ENCODE measurements at regions not wholly inside any gene's neighbourhood (a gene's known extent, or its start where the extent isn't known, plus 50 kb on each side); places are given as distances from the start of the nearest gene placed in this dataset.

GRCh38 chr1:238950784-238951183 is 435.6 kb upstream of the CHRM3 start:
- H3K27ac Mint-ChIP-seq (ENCODE audit: unreplicated experiment) = peak overlapping the region; percentile 48
- Histone ChIP-seq H4K20me1 (ENCODE audit: insufficient read depth, low read length) (no peaks in the 10 kb centered on the region), H3K36me3 (ENCODE audit: insufficient read depth, low read length) (no peaks in the 10 kb centered on the region), H3K79me2 (ENCODE audit: insufficient read depth, low read length) (no peaks in the 10 kb centered on the region), H3K4me3 (ENCODE audit: insufficient read depth, low read depth, low read length) (no peak overlapping the region), H3K4me1 (ENCODE audit: insufficient read depth, low read length) (no peaks in the 10 kb centered on the region), H3K27me3 (ENCODE audit: insufficient read depth, low read length) (no peaks in the 10 kb centered on the region), H3K9me3 (ENCODE audit: insufficient read depth, low read depth, low read length) (no peaks in the 10 kb centered on the region), H2AFZ (ENCODE audit: low read depth, low read length) (no peak overlapping the region), H3K9ac (ENCODE audit: low read length) (no peak overlapping the region), H3K4me2 (ENCODE audit: low read length) (no peak overlapping the region), H3K27ac (ENCODE audit: low read depth, low read length) (no peak overlapping the region)
- H3K9me3 Mint-ChIP-seq (ENCODE audit: unreplicated experiment) = no peaks in the 10 kb centered on the region
- TF ChIP-seq EZH2 (IDR thresholded peaks at IDR 0.05; ENCODE audit: insufficient read depth, low read length) = no peak
- no peak for TF ChIP-seq CTCF (IDR thresholded peaks at IDR 0.05; ENCODE audit: insufficient read depth, low read depth, low read length)
- FAIRE-seq = no peak
- peaks cover 23% of the 10 kb centered on the region for H3K4me1 Mint-ChIP-seq (ENCODE audit: low read depth, unreplicated experiment)
- no peak for DNase-seq (ENCODE audit: low read depth)
- no peaks in the 10 kb centered on the region for H3K27me3 Mint-ChIP-seq (ENCODE audit: low read depth, unreplicated experiment)
- H3K36me3 Mint-ChIP-seq (ENCODE audit: low read depth, unreplicated experiment) = no peaks in the 10 kb centered on the region
- H3K4me3 Mint-ChIP-seq (ENCODE audit: unreplicated experiment) = no peak overlapping the region

GRCh38 chr1:238950017-238950416 is 436.4 kb upstream of the CHRM3 start:
- peaks cover 2% of the 10 kb centered on the region for H3K9me3 Mint-ChIP-seq (ENCODE audit: unreplicated experiment)

DNA sequence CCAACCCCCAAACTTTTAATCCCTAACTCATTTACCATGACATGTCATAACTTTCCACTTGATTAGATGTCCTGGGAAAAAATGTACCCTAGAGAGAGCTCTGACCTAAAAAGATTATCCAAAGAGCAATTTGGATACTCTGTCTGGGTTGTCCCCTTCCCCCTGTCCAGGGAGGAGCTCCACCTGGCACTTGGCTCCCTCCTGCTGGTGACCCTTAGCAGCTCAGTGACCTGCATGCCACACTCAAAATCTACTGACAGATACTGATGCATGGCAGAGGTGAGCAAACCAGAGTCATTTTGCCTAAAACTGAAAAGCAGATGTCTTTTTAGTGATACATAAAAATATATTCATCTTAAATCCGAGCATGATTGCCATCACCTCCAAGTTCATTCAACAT is 442.3 kb upstream of the CHRM3 start:
- H3K4me3 Mint-ChIP-seq (ENCODE audit: unreplicated experiment) = no peak overlapping the region
- no peak overlapping the region for H3K27ac Mint-ChIP-seq (ENCODE audit: unreplicated experiment)
- no peaks in the 10 kb centered on the region for H3K4me1 Mint-ChIP-seq (ENCODE audit: low read depth, unreplicated experiment)

More at GRCh38 chr1:238950017-238950416, 436.4 kb upstream of the CHRM3 start:
- no peaks in the 10 kb centered on the region for H3K79me2 ChIP-seq (ENCODE audit: insufficient read depth, low read length)
- H2AFZ ChIP-seq (ENCODE audit: low read depth, low read length) = no peak overlapping the region
- H4K20me1 ChIP-seq (ENCODE audit: insufficient read depth, low read length) = no peaks in the 10 kb centered on the region
- Mint-ChIP-seq H3K27ac (ENCODE audit: unreplicated experiment) (no peak overlapping the region), H3K4me1 (ENCODE audit: low read depth, unreplicated experiment) (peaks cover 16% of the 10 kb centered on the region), H3K36me3 (ENCODE audit: low read depth, unreplicated experiment) (no peaks in the 10 kb centered on the region), H3K27me3 (ENCODE audit: low read depth, unreplicated experiment) (no peaks in the 10 kb centered on the region), H3K4me3 (ENCODE audit: unreplicated experiment) (no peak overlapping the region)
- DNase-seq (ENCODE audit: low read depth) (no peak), FAIRE-seq (no peak)
- H3K9ac ChIP-seq (ENCODE audit: low read length) = no peak overlapping the region
- H3K27ac ChIP-seq (ENCODE audit: low read depth, low read length) = no peak overlapping the region
- no peak overlapping the region for H3K4me2 ChIP-seq (ENCODE audit: low read length)
- no peaks in the 10 kb centered on the region for H3K36me3 ChIP-seq (ENCODE audit: insufficient read depth, low read length)
- H3K4me1 ChIP-seq (ENCODE audit: insufficient read depth, low read length) = no peaks in the 10 kb centered on the region
- no peak overlapping the region for H3K4me3 ChIP-seq (ENCODE audit: insufficient read depth, low read depth, low read length)
- no peaks in the 10 kb centered on the region for H3K9me3 ChIP-seq (ENCODE audit: insufficient read depth, low read depth, low read length)
- H3K27me3 ChIP-seq (ENCODE audit: insufficient read depth, low read length) = no peaks in the 10 kb centered on the region
- TF ChIP-seq CTCF (IDR thresholded peaks at IDR 0.05; ENCODE audit: insufficient read depth, low read depth, low read length) = no peak

More for the DNA sequence above, 442.3 kb upstream of the CHRM3 start:
- Histone ChIP-seq H3K79me2 (ENCODE audit: insufficient read depth, low read length) (no peaks in the 10 kb centered on the region), H3K4me3 (ENCODE audit: insufficient read depth, low read depth, low read length) (no peak overlapping the region), H3K4me1 (ENCODE audit: insufficient read depth, low read length) (no peaks in the 10 kb centered on the region), H3K9ac (ENCODE audit: low read length) (no peak overlapping the region), H4K20me1 (ENCODE audit: insufficient read depth, low read length) (no peaks in the 10 kb centered on the region), H3K36me3 (ENCODE audit: insufficient read depth, low read length) (no peaks in the 10 kb centered on the region), H3K4me2 (ENCODE audit: low read length) (no peak overlapping the region), H3K27ac (ENCODE audit: low read depth, low read length) (no peak overlapping the region), H3K27me3 (ENCODE audit: insufficient read depth, low read length) (no peaks in the 10 kb centered on the region), H3K9me3 (ENCODE audit: insufficient read depth, low read depth, low read length) (no peaks in the 10 kb centered on the region), H2AFZ (ENCODE audit: low read depth, low read length) (no peak overlapping the region)
- FAIRE-seq (no peak), DNase-seq (ENCODE audit: low read depth) (no peak)
- Mint-ChIP-seq H3K27me3 (ENCODE audit: low read depth, unreplicated experiment) (no peaks in the 10 kb centered on the region), H3K36me3 (ENCODE audit: low read depth, unreplicated experiment) (no peaks in the 10 kb centered on the region), H3K9me3 (ENCODE audit: unreplicated experiment) (peaks cover 3% of the 10 kb centered on the region)
- TF ChIP-seq CTCF (IDR thresholded peaks at IDR 0.05; ENCODE audit: insufficient read depth, low read depth, low read length) (no peak), EZH2 (IDR thresholded peaks at IDR 0.05; ENCODE audit: insufficient read depth, low read length) (no peak)

Data from astrocyte (in vitro differentiated cells and primary cell).